ENCODE measurements at regions not wholly inside any gene's neighbourhood (a gene's known extent, or its start where the extent isn't known, plus 50 kb on each side); places are given as distances from the start of the nearest gene placed in this dataset.

GRCh38 chr4:4694296-4694772, 152.5 kb upstream of the STX18 start:
- Histone ChIP-seq H3K27ac (no peak overlapping the region), H3K36me3 (no peaks in the 10 kb centered on the region), H3K9me3 (no peaks in the 10 kb centered on the region), H3K27me3 (no peaks in the 10 kb centered on the region), H3K4me1 (no peaks in the 10 kb centered on the region), H3K4me3 (no peak overlapping the region)
- ATAC-seq (no peak), DNase-seq (no peak)
- intact Hi-C loops (cut with DNase I): no loop called here
- TF ChIP-seq CTCF (IDR thresholded peaks at IDR 0.05): no peak

- no peak overlapping the region for H3K4me3 ChIP-seq
- intact Hi-C loops (cut with DNase I): no loop called here
- TF ChIP-seq CTCF (IDR thresholded peaks at IDR 0.05): no peak
Observed at GRCh38 chr4:4693755-4694295, 152.0 kb upstream of the STX18 start.

GRCh38 chr4:4693258-4693657, 151.4 kb upstream of the STX18 start:
- ATAC-seq: no peak
- DNase-seq: no peak
- Histone ChIP-seq H3K4me3 (no peak overlapping the region), H3K27ac (no peak overlapping the region), H3K4me1 (no peaks in the 10 kb centered on the region), H3K36me3 (no peaks in the 10 kb centered on the region), H3K9me3 (no peaks in the 10 kb centered on the region), H3K27me3 (no peaks in the 10 kb centered on the region)
- intact Hi-C loops (cut with DNase I): no loop called here
- TF ChIP-seq CTCF (IDR thresholded peaks at IDR 0.05): no peak

More at GRCh38 chr4:4693755-4694295, 152.0 kb upstream of the STX18 start:
- no peak overlapping the region for H3K27ac ChIP-seq
- H3K9me3 ChIP-seq: no peaks in the 10 kb centered on the region
- DNase-seq (no peak), ATAC-seq (no peak)
- H3K4me1 ChIP-seq: no peaks in the 10 kb centered on the region
- H3K27me3 ChIP-seq: no peaks in the 10 kb centered on the region
- H3K36me3 ChIP-seq: no peaks in the 10 kb centered on the region

- intact Hi-C loops (cut with DNase I): no loop called here
- Histone ChIP-seq H3K36me3 (no peaks in the 10 kb centered on the region), H3K4me3 (no peak overlapping the region), H3K27ac (no peak overlapping the region), H3K4me1 (no peaks in the 10 kb centered on the region), H3K9me3 (no peaks in the 10 kb centered on the region), H3K27me3 (no peaks in the 10 kb centered on the region)
- ATAC-seq (no peak), DNase-seq (no peak)
- TF ChIP-seq CTCF (IDR thresholded peaks at IDR 0.05): no peak
Observed at GRCh38 chr4:4690854-4691253, 149.0 kb upstream of the STX18 start.

GRCh38 chr4:4689694-4690440, 148.0 kb upstream of the STX18 start:
- no peak for TF ChIP-seq CTCF (IDR thresholded peaks at IDR 0.05)
- Histone ChIP-seq H3K9me3 (no peaks in the 10 kb centered on the region), H3K27ac (no peak overlapping the region), H3K4me1 (no peaks in the 10 kb centered on the region), H3K36me3 (no peaks in the 10 kb centered on the region), H3K4me3 (no peak overlapping the region), H3K27me3 (no peaks in the 10 kb centered on the region)
- DNase-seq (no peak), ATAC-seq (no peak)
- intact Hi-C loops (cut with DNase I): no loop called here

All from upper lobe of right lung (tissue), 1 donor.